ENCODE measurements at regions not wholly inside any gene's neighbourhood (a gene's known extent, or its start where the extent isn't known, plus 50 kb on each side); places are given as distances from the start of the nearest gene placed in this dataset.

GRCh38 chr6:170211404-170212025, 79.4 kb downstream of the DLL1 start:
- TF ChIP-seq, protein P1, sequence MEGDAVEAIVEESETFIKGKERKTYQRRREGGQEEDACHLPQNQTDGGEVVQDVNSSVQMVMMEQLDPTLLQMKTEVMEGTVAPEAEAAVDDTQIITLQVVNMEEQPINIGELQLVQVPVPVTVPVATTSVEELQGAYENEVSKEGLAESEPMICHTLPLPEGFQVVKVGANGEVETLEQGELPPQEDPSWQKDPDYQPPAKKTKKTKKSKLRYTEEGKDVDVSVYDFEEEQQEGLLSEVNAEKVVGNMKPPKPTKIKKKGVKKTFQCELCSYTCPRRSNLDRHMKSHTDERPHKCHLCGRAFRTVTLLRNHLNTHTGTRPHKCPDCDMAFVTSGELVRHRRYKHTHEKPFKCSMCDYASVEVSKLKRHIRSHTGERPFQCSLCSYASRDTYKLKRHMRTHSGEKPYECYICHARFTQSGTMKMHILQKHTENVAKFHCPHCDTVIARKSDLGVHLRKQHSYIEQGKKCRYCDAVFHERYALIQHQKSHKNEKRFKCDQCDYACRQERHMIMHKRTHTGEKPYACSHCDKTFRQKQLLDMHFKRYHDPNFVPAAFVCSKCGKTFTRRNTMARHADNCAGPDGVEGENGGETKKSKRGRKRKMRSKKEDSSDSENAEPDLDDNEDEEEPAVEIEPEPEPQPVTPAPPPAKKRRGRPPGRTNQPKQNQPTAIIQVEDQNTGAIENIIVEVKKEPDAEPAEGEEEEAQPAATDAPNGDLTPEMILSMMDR (conservative IDR thresholded peaks at IDR 0.05; ENCODE audit: low read depth, low read length): no peak
- DNase-seq (ENCODE audit: low read depth): no peak
- no peak overlapping the region for H3K4me3 ChIP-seq (ENCODE audit: low read length)

DNA sequence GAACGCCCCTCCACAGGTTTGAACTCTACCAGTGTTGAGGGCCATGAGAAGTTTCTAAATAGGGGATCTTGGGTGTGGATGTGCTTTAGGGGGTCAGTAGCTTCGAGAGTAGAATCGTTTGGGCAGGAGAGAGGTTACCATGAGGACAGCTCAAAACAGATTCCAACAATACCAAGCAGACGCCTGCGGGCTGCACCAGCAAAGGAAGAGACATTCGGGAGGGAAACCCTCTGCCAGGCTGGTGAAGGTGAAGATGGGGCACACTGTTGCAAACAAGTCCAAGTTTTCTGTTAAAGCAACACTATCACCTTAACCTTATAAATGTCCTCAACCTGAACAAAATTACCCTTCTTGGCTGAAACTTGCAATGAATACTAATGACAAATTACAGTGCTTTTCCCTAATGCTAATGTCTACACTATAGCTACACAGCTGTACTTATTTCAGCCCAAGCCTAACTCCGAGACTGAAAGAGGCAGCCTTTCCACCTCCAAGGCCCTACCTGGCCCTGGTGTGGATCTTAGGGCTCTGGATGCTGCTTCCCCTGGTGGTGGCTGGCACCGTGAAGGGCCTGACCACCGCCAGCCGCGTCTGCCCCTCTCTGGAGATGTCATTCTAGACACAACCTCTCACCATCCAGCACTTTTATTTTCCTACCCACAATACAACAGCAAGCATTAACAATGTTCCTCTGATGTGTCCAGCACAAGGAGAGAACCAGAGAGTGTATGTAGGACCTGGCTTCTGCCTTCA, 80.1 kb downstream of the DLL1 start:
- H3K4me3 ChIP-seq (ENCODE audit: low read length): no peak overlapping the region
- TF ChIP-seq, protein P1 (conservative IDR thresholded peaks at IDR 0.05; ENCODE audit: low read depth, low read length): no peak
- DNase-seq (ENCODE audit: low read depth): no peak

DNA sequence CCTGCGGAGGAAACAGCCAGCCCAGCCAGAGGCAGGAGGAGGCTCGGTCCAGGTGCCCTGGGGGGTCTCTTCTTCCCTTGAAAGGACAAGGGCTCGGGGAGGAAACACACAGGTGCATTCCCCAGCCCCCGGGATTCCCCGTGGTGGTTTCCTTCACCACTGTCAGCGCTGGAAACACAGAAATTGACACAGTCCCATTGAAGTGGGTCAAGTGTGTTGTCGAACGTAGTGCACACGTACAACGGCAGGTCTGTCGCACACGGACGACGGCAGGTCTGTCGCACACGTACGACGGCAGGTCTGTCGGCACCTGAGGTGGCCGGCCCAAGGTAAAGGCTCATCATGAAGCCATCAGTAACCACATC, 80.9 kb downstream of the DLL1 start:
- no peak for DNase-seq (ENCODE audit: low read depth)
- TF ChIP-seq, protein P1 (conservative IDR thresholded peaks at IDR 0.05; ENCODE audit: low read depth, low read length): no peak
- H3K4me3 ChIP-seq (ENCODE audit: low read length): no peak overlapping the region

DNA sequence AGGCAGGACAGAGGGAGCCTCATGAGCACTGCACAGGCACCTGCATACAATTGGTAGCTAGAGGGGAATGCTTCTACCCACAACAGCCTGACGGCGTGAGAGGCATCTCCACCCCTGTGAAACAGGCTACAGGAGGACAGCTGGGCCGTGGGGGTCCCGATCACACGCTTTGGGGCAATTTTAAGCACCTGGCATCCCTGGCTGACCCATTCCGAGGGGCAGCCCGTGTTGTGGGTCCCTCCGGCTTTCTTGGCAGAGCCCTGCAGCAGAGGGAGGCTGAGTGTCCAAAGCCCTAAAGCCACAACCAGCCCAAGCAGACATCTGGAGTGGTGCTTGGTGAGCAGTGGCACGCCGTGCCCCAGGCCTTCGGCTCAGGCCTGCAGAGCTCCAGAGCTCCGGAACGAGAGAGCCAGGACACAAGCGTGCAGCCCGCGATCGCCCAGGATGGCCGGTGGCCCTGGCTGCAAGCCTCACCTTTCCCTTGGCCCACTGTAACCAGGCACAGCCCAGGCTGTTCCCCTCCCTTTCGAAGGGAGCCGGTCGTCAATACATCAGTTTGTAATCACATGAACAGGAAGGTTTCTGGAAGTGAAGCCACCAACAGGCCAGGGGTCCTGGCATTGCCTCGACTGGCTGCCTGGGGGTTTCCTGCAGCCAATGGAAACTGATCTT, 81.4 kb downstream of the DLL1 start:
- TF ChIP-seq, protein P1 (conservative IDR thresholded peaks at IDR 0.05; ENCODE audit: low read depth, low read length): no peak
- H3K4me3 ChIP-seq (ENCODE audit: low read length): no peak overlapping the region
- no peak for DNase-seq (ENCODE audit: low read depth)

DNA sequence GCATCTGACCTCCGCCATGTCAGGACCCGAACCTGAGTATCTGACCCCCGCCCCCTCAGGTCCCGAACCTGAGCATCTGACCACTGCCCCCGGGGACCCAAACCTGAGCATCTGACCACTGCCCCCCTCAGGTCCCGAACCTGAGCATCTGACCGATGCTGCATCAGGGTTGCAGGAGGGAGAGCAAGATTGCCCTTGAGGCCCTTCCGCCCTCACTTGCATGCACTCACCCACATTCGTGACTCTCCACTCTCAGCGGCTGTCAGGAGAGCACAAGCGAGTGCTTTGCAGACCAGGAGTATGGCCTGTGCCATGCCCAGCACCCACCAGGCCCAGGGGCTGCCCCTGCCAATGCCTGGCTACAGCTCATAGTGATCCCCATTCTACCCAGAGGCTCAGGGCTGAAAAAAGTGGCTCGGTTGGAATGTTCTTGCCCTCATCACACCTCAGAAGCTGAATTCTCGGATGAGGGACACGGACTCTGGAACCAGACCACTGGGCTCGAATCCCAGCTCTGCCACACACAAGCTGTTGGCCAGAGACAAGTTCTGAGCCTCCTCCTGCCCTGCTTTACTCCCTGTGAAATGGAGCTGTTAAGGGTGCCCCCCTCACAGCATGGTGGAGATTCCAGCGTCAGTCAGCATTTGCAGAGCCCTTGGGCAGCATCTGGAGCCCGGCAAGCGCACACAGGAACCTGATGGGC, 82.1 kb downstream of the DLL1 start:
- H3K4me3 ChIP-seq (ENCODE audit: low read length): no peak overlapping the region
- TF ChIP-seq, protein P1 (conservative IDR thresholded peaks at IDR 0.05; ENCODE audit: low read depth, low read length): no peak
- no peak for DNase-seq (ENCODE audit: low read depth)

GRCh38 chr6:170208182-170208601, 82.7 kb downstream of the DLL1 start:
- TF ChIP-seq, protein P1 (conservative IDR thresholded peaks at IDR 0.05; ENCODE audit: low read depth, low read length): no peak
- no peak for DNase-seq (ENCODE audit: low read depth)
- H3K4me3 ChIP-seq (ENCODE audit: low read length): no peak overlapping the region

All from retinal pigment epithelial cell (primary cell).